ENCODE measurements at regions not wholly inside any gene's neighbourhood (a gene's known extent, or its start where the extent isn't known, plus 50 kb on each side); places are given as distances from the start of the nearest gene placed in this dataset.

DNA sequence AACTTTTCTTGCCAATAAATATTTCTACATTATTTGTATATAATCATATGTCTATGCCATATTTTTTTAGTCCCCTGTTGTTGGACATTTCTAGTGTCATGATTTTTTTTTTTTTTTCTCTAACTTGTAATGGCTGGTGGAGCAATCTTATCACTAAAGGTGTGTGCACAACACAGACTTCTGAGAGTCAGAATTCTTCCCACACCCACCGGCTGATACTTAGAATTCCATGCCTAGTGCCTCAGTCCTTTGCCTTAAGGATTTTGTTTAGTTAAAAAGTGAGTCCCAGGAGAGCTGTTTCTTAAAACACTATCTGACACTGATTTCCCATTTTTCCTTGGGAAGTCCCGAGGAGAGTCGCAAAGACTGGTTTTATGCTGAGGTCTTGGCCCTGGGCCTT is 87.7 kb upstream of the BARX2 start:
- no peak for TF ChIP-seq POLR2A (IDR thresholded peaks at IDR 0.05)
- TF ChIP-seq POLR2AphosphoS5 (IDR thresholded peaks at IDR 0.05): no peak
- TF ChIP-seq, protein P1, sequence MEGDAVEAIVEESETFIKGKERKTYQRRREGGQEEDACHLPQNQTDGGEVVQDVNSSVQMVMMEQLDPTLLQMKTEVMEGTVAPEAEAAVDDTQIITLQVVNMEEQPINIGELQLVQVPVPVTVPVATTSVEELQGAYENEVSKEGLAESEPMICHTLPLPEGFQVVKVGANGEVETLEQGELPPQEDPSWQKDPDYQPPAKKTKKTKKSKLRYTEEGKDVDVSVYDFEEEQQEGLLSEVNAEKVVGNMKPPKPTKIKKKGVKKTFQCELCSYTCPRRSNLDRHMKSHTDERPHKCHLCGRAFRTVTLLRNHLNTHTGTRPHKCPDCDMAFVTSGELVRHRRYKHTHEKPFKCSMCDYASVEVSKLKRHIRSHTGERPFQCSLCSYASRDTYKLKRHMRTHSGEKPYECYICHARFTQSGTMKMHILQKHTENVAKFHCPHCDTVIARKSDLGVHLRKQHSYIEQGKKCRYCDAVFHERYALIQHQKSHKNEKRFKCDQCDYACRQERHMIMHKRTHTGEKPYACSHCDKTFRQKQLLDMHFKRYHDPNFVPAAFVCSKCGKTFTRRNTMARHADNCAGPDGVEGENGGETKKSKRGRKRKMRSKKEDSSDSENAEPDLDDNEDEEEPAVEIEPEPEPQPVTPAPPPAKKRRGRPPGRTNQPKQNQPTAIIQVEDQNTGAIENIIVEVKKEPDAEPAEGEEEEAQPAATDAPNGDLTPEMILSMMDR (IDR thresholded peaks at IDR 0.05): no peak
- DNase-seq (ENCODE audit: low spot score in 2 of 2): no peak
- H3K27ac ChIP-seq: no peak overlapping the region
- H3K4me1 ChIP-seq: no peaks in the 10 kb centered on the region
- H3K4me3 ChIP-seq: no peak overlapping the region
- no peaks in the 10 kb centered on the region for H3K27me3 ChIP-seq
- H3K36me3 ChIP-seq: no peaks in the 10 kb centered on the region
- intact Hi-C loops (cut with DNase I; ENCODE audit: low total_unique reads): no loop called here
- no peaks in the 10 kb centered on the region for H3K9me3 ChIP-seq

GRCh38 chr11:129286813-129287212 is 88.8 kb upstream of the BARX2 start:
- H3K27ac ChIP-seq: no peak overlapping the region
- H3K27me3 ChIP-seq: no peaks in the 10 kb centered on the region
- H3K36me3 ChIP-seq: no peaks in the 10 kb centered on the region
- no peak overlapping the region for H3K4me3 ChIP-seq
- no peaks in the 10 kb centered on the region for H3K4me1 ChIP-seq
- H3K9me3 ChIP-seq: no peaks in the 10 kb centered on the region
- DNase-seq (ENCODE audit: low spot score in 2 of 2): no peak
- intact Hi-C loops (cut with DNase I; ENCODE audit: low total_unique reads): no loop called here
- TF ChIP-seq POLR2A (IDR thresholded peaks at IDR 0.05) (no peak), POLR2AphosphoS5 (IDR thresholded peaks at IDR 0.05) (no peak)
- TF ChIP-seq, protein P1 (IDR thresholded peaks at IDR 0.05): no peak

GRCh38 chr11:129285402-129285786 is 90.3 kb upstream of the BARX2 start:
- no peaks in the 10 kb centered on the region for H3K4me1 ChIP-seq
- no peak overlapping the region for H3K27ac ChIP-seq
- H3K9me3 ChIP-seq: no peaks in the 10 kb centered on the region
- no peaks in the 10 kb centered on the region for H3K27me3 ChIP-seq
- H3K4me3 ChIP-seq: no peak overlapping the region
- TF ChIP-seq POLR2A (IDR thresholded peaks at IDR 0.05) (no peak), POLR2AphosphoS5 (IDR thresholded peaks at IDR 0.05) (no peak)
- TF ChIP-seq, protein P1 (IDR thresholded peaks at IDR 0.05): no peak
- intact Hi-C loops (cut with DNase I; ENCODE audit: low total_unique reads): no loop called here
- DNase-seq (ENCODE audit: low spot score in 2 of 2): no peak
- no peaks in the 10 kb centered on the region for H3K36me3 ChIP-seq

DNA sequence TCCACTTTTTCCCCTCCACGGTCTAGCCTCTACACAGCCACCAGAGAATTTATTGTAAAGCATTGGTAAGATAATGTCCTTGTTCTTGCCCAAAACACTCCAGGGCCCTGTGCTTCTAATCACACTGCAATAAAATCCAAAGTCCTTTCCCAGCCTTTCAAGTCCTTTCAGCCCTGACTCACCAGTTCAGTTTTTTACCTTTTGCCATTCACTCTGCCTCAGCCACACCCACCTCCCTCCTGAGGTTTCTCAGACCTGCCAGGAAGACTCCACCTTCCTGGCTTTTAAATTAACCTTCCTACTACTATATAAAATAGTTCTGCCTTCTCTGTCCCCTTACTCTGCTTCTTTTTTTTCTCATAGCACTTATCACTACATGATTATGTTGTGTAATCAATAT is 91.0 kb upstream of the ARHGAP32 start:
- no peaks in the 10 kb centered on the region for H3K9me3 ChIP-seq
- H3K4me3 ChIP-seq: no peak overlapping the region
- H3K27me3 ChIP-seq: no peaks in the 10 kb centered on the region
- intact Hi-C loops (cut with DNase I; ENCODE audit: low total_unique reads): no loop called here
- TF ChIP-seq POLR2AphosphoS5 (IDR thresholded peaks at IDR 0.05): no peak
- no peak for TF ChIP-seq POLR2A (IDR thresholded peaks at IDR 0.05)
- TF ChIP-seq, protein P1 (IDR thresholded peaks at IDR 0.05): no peak
- no peaks in the 10 kb centered on the region for H3K36me3 ChIP-seq
- peak overlapping the region in 1 of 2 donors; percentile 9 for H3K27ac ChIP-seq
- no peaks in the 10 kb centered on the region for H3K4me1 ChIP-seq
- no peak for DNase-seq (ENCODE audit: low spot score in 2 of 2)

DNA sequence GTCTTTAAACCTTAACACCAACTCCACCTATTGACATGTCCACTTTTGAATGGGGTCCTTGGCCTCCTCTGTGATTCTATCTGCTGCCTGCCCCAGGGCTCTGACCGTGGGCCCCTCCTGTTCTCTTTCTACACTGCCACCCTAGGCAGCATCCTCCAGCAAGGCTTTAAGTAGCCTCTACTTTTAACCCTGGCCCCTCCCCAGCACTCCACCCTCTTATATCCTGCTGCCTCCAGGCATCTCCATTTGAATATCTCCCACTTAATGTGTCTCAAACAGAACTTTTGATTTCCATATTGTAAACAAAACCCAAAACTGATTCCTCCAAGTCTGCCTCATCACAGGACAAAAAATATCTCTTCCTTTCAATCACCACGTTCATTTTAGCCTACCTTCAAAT is 90.5 kb upstream of the ARHGAP32 start:
- no peak overlapping the region for H3K4me3 ChIP-seq
- H3K27ac ChIP-seq: peak overlapping the region in 1 of 2 donors; percentile 9
- no peaks in the 10 kb centered on the region for H3K9me3 ChIP-seq
- no peak for DNase-seq (ENCODE audit: low spot score in 2 of 2)
- intact Hi-C loops (cut with DNase I; ENCODE audit: low total_unique reads): no loop called here
- TF ChIP-seq POLR2AphosphoS5 (IDR thresholded peaks at IDR 0.05): no peak
- TF ChIP-seq POLR2A (IDR thresholded peaks at IDR 0.05): no peak
- TF ChIP-seq, protein P1 (IDR thresholded peaks at IDR 0.05): no peak
- no peaks in the 10 kb centered on the region for H3K27me3 ChIP-seq
- H3K4me1 ChIP-seq: peaks cover 0 to under 1% of the 10 kb centered on the region in 2 donors
- no peaks in the 10 kb centered on the region for H3K36me3 ChIP-seq

All from breast epithelium (tissue), 4 donors.